Natural killer cell treated with Interleukin-12 subunit alpha and Interleukin-12 subunit beta and Interleukin-15 and Interleukin-18, amount 100 ng/mL, for 72 hours (primary cell): ENCODE measurements at regions not wholly inside any gene's neighbourhood (a gene's known extent, or its start where the extent isn't known, plus 50 kb on each side); places are given as distances from the start of the nearest gene placed in this dataset.

Experiments
- ATAC-seq, 2 donors: fragments of 150-1000 bp; cut with Tn5 transposase in 1 of 2; sonication (Bioruptor Pico), chemical (Tn5 transposase) in 1 of 2; 2 replicates each; pipeline ENCODE4 v1.10.0; 2021
- DNase-seq: peaks from one replicate; pipeline ENCODE4 v3.0.0; 2022; ENCODE audit warnings: low spot score
- H3K27ac Mint-ChIP-seq, 2 donors: 1 replicate in 1 of 2; 2 replicates in 1 of 2; pipeline ENCODE4 v1.8.0; 2022; ENCODE audit warnings: mixed read lengths in 2 of 2, mild to moderate bottlenecking in 1 of 2, moderate library complexity in 1 of 2
- H3K27me3 Mint-ChIP-seq, 2 donors: 1 replicate in 1 of 2; 2 replicates in 1 of 2; pipeline ENCODE4 v1.8.0; 2022; ENCODE audit warnings: mixed read lengths in 2 of 2
- H3K36me3 Mint-ChIP-seq: one replicate; pipeline ENCODE4 v1.8.0; 2022; ENCODE audit warnings: mixed read lengths
- H3K4me1 Mint-ChIP-seq, 2 donors: 1 replicate in 1 of 2; 2 replicates in 1 of 2; pipeline ENCODE4 v1.8.0; 2022; ENCODE audit warnings: low read depth in 2 of 2, mixed read lengths in 2 of 2, mild to moderate bottlenecking in 1 of 2
- H3K4me3 Mint-ChIP-seq: one replicate; pipeline ENCODE4 v1.8.0; 2022; ENCODE audit warnings: mixed read lengths
- H3K9me3 Mint-ChIP-seq: 2 replicates; pipeline ENCODE4 v1.8.0; 2022; ENCODE audit warnings: mixed read lengths

GRCh38 chr1:83697961-83698360 lies 301.0 kb downstream of the TTLL7 start:
- Mint-ChIP-seq H3K4me3 (no peak overlapping the region), H3K9me3 (peaks cover 7% of the 10 kb centered on the region), H3K4me1 (no peaks in the 10 kb centered on the region), H3K27me3 (peaks cover 0 to 9% of the 10 kb centered on the region in 2 donors), H3K36me3 (no peaks in the 10 kb centered on the region), H3K27ac (no peak overlapping the region)
- ATAC-seq (no peak), DNase-seq (no peak)

DNA sequence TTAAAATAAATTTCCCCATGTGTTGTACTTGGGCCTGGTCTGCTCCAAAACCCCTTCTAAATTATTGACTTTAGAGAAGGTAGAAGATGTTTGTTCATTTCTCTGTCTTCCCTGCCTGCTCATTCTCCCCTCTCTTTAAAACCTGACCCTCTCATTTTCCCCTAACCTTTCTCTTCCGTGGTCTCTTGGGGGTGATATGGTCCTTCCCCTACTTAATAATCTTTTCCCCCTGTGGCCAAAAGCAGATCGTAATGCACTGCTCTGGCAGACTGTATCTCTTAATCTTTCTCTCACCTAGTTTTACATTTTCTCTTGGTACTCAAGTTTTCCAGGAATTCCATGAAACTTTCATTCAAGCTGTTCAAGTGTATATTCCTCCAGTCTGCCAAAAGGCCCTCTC lies 301.7 kb downstream of the TTLL7 start:
- Mint-ChIP-seq H3K27ac (no peak overlapping the region), H3K4me1 (no peaks in the 10 kb centered on the region), H3K9me3 (peaks cover 7% of the 10 kb centered on the region), H3K4me3 (no peak overlapping the region), H3K36me3 (no peaks in the 10 kb centered on the region), H3K27me3 (peaks cover 0 to 13% of the 10 kb centered on the region in 2 donors)
- ATAC-seq (no peak), DNase-seq (no peak)

DNA sequence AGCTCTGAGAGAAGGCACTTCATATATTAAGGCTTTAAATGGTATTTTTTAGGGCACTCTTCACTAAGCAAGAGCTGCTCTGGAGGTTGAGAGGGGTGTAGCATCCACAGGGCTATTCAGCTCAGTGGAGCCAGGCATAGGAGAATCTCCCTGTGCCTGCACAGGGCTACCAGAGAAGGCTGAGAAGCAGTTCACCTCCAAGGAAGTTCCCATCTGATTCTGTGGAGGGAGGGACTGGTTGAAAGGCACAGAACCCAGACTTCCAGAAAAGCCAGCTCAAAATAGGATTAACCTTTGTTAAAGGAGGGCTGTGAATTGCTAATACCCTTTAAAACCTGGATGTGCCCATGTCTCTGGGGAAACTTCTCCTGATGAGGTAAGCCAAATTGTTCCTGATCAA lies 304.5 kb downstream of the TTLL7 start:
- Mint-ChIP-seq H3K4me1 (no peaks in the 10 kb centered on the region), H3K4me3 (no peak overlapping the region), H3K9me3 (peaks cover 11% of the 10 kb centered on the region), H3K27me3 (peaks cover 0 to 15% of the 10 kb centered on the region in 2 donors), H3K27ac (no peak overlapping the region), H3K36me3 (no peaks in the 10 kb centered on the region)
- no peak for ATAC-seq
- no peak for DNase-seq

DNA sequence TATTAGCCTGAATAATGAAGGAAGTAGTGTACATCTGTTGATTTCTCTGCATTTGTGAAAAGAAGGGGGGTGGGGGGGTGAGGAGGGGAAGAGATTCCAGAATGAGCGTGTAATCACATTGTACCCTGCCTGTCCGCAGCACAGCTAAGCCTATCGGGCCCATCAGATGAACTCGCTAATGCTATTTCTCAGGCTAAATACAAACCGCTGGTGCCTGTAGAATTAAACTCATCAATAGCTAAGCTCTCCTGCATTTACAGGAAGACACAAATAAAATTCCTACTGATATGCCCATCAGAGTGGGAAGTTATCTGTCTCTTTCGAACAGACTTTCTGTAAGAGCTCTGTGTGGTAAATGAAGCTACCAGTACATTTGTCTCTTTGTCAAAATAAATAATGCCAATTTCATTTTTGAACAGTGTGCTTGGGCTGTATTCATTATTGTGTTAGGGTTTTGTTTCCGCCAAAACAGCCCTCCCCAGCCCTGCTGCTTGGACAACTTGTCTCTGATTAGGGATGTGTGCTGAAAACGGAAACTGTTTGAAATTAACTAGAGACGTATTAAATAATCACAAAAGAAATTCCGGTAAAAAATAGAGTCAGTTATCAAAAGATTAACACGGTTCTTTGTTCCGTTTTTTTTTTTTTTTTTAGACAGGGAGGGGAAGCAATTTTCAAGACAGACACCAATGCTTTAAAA lies 305.4 kb downstream of the TTLL7 start:
- peaks cover 13% of the 10 kb centered on the region for H3K9me3 Mint-ChIP-seq
- peaks cover 0 to 15% of the 10 kb centered on the region in 2 donors for H3K27me3 Mint-ChIP-seq
- H3K4me1 Mint-ChIP-seq: no peaks in the 10 kb centered on the region
- ATAC-seq (no peak), DNase-seq (no peak)
- H3K27ac Mint-ChIP-seq: no peak overlapping the region
- peaks cover 4% of the 10 kb centered on the region for H3K36me3 Mint-ChIP-seq
- H3K4me3 Mint-ChIP-seq: no peak overlapping the region

DNA sequence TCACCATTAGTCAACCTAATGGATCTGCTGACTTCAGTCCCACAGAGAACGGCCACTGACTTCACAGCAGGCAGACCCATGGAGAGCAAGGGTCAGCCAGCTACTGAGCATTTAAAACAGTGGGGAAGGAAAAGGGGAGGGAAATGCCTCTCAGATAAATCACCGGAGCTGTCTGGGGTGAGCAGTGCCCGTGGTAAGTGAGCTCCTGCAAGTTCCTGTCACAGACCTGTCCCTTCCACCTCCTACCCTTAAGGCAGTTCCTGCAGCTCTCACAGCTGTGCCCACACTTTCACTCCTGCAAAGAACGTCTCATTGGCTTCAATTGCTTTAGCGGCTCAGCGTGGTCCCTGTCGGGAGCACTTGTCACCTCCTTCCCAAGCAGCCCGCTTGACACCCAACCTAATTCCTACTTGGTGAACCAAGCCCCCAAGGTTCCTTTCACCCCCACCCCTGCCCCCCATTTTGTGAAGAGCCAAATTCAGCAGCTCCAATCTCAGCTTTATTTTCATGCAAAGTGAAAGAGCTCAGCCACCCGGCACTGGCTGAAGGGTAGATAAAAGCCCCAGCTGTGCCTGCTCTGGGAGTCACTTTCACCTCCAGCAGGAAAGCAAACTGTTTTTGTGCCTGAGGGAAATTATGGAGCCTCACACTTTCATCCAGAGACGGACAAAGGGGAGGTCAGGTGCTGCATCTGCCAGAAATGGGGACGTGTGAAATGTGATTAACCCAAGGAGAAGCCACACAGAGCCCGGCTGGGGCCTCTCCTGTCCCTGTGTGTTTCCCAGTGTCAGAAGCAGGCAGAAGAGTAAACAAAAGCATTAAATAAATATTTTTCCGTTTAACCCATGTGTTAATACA lies 306.2 kb downstream of the TTLL7 start:
- peaks cover 4% of the 10 kb centered on the region for H3K36me3 Mint-ChIP-seq
- DNase-seq (no peak), ATAC-seq (peak; percentile 28 to 31)
- H3K9me3 Mint-ChIP-seq: peaks cover 19% of the 10 kb centered on the region
- H3K4me1 Mint-ChIP-seq: no peaks in the 10 kb centered on the region
- no peak overlapping the region for H3K4me3 Mint-ChIP-seq
- H3K27ac Mint-ChIP-seq: no peak overlapping the region
- H3K27me3 Mint-ChIP-seq: peaks cover 0 to 15% of the 10 kb centered on the region in 2 donors

DNA sequence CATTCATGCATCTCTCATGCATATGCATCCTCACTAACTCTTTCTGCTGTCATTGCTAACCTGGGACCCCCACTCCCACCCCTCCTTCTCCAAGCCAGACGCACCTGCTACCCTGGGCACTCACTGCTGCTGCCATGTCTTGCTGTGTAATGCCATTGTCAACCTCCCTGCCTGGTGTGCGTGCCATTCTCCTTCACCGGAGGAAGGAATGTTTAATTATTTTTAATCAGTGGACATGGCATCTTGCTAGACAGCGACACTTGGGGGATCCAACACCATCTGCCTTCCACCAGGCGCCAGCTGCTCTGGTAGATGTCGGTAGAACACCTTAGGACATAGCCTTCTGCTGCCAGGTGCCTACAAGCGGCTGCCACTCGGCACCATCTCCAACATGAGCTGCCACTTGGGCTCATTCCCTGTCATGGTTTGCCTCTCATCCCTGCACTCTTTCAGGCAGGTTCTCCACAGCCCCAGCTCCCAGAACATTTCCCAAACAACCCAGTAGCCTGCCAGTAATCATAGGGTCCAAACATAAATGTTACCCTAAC lies 306.9 kb downstream of the TTLL7 start:
- H3K4me3 Mint-ChIP-seq: no peak overlapping the region
- H3K4me1 Mint-ChIP-seq: no peaks in the 10 kb centered on the region
- ATAC-seq (peak in 1 of 2 donors; percentile 9), DNase-seq (no peak)
- peaks cover 4% of the 10 kb centered on the region for H3K36me3 Mint-ChIP-seq
- peaks cover 22% of the 10 kb centered on the region for H3K9me3 Mint-ChIP-seq
- H3K27me3 Mint-ChIP-seq: peaks cover 0 to 15% of the 10 kb centered on the region in 2 donors
- H3K27ac Mint-ChIP-seq: no peak overlapping the region

DNA sequence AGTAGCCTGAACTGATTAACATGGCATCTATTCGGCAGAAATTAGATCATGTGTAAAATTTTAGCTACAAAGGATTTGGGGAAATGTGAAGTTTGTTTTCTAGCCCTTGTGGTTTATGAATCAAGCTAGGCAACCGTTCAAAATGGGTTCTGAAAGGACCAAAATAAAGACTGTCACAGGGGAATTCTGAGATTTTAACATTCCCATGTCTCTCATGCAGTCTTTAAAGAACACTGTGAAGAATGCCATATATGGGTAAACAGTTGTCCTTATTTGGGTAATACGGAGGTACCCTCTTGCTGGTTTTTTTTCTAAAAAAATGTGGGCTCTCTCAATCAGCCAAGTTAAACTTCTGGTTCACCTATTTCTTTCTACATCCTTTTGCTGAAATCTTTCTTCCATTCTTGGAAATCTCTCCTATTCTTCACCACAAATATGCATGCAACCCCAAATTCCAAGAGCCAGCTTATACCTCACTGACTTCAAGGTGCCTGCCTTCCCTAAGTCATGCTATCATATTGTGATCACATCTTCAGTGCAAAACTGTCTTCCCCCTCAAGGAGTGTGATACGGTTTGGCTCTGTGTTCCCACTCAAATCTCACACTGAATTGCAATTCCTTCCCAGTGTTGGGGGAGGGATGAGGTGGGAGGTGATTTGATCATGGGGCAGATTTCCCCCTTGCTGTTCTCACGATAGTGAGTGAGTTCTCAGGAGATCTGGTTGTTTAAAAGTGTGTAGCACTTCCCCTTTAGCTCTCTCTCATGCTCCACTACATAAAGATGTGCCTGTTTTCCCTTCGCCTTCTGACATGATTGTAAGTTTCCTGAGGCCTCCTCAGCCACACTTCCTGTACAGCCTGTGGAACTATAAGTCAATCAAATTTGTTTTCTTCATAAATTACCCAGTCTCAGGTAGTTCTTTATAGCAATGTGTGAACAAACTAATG lies 308.7 kb downstream of the TTLL7 start:
- H3K36me3 Mint-ChIP-seq: peaks cover 4% of the 10 kb centered on the region
- no peaks in the 10 kb centered on the region for H3K4me1 Mint-ChIP-seq
- no peak overlapping the region for H3K4me3 Mint-ChIP-seq
- no peak for DNase-seq
- H3K9me3 Mint-ChIP-seq: peaks cover 26% of the 10 kb centered on the region
- no peak for ATAC-seq
- peaks cover 0 to 15% of the 10 kb centered on the region in 2 donors for H3K27me3 Mint-ChIP-seq
- H3K27ac Mint-ChIP-seq: no peak overlapping the region

DNA sequence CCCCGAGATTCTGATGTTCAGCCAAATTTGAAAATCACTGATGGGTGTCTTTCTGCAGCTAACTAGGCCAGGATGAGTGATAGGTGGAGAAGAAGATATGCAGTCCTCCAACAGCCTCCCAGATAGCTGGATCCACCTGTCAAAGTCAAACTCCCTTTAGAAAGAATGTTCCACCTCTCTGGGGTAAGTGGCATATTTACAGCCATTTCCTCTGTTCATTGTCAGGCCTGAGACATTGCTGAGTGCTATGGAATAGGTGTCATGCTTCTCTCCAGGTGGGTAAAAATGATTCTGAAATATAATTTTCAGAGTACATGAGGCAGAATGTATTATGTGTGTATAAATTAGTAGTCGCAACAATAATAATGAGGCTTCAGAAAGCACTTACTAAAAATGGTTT lies 316.8 kb downstream of the TTLL7 start:
- Mint-ChIP-seq H3K36me3 (no peaks in the 10 kb centered on the region), H3K27ac (no peak overlapping the region), H3K9me3 (peaks cover 11% of the 10 kb centered on the region), H3K4me1 (no peaks in the 10 kb centered on the region), H3K4me3 (no peak overlapping the region), H3K27me3 (no peaks in the 10 kb centered on the region)
- ATAC-seq: no peak
- no peak for DNase-seq

DNA sequence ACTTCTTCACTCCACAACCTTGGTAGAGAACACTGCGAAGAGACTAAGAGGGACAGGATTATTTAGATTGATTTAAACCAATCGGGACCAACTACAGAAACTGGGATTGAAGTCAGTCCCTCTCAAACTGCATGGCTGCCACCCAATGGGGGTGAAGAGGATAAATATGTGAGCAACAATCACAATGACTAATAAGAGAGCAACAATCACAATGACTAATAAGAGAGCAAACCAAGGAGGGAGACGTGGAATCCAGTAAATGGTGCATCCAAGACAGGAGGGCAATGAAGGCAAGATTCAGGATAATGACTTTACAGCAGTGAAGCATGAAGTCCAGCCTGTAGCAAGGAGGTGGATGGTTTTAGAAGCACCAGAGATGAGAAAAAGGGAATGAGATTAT lies 322.8 kb downstream of the TTLL7 start:
- ATAC-seq (no peak), DNase-seq (no peak)
- H3K4me3 Mint-ChIP-seq: no peak overlapping the region
- H3K9me3 Mint-ChIP-seq: peaks cover 13% of the 10 kb centered on the region
- no peaks in the 10 kb centered on the region for H3K36me3 Mint-ChIP-seq
- H3K27ac Mint-ChIP-seq: no peak overlapping the region
- H3K4me1 Mint-ChIP-seq: no peaks in the 10 kb centered on the region
- no peaks in the 10 kb centered on the region for H3K27me3 Mint-ChIP-seq

- H3K27me3 Mint-ChIP-seq: no peaks in the 10 kb centered on the region
- H3K9me3 Mint-ChIP-seq: peaks cover 13% of the 10 kb centered on the region
- DNase-seq: no peak
- H3K4me1 Mint-ChIP-seq: no peaks in the 10 kb centered on the region
- no peak overlapping the region for H3K4me3 Mint-ChIP-seq
- ATAC-seq: no peak
- H3K36me3 Mint-ChIP-seq: no peaks in the 10 kb centered on the region
- H3K27ac Mint-ChIP-seq: no peak overlapping the region
These were observed 325.6 kb downstream of the TTLL7 start for GRCh38 chr1:83673312-83673711.

DNA sequence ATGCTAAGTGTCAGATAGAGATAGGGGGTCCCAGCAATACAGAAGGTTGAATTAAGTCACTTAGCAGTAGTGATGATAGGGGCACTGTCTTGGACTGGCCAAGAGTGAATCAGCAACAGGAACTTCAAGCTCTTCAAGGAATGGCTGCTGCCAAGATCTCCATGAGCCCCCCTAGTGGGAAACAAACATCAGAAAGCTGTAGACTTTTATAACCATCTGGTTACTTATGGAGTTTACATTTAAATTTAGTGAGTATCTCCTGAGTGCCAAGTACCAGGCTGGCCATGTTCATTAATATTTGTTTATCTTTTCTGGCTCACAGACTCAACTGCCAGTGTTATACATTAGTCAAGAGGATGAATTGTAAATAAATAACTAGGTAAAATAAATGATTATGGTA lies 327.3 kb downstream of the TTLL7 start:
- Mint-ChIP-seq H3K9me3 (peaks cover 17% of the 10 kb centered on the region), H3K36me3 (no peaks in the 10 kb centered on the region), H3K27ac (no peak overlapping the region), H3K4me1 (no peaks in the 10 kb centered on the region), H3K27me3 (no peaks in the 10 kb centered on the region), H3K4me3 (no peak overlapping the region)
- no peak for ATAC-seq
- no peak for DNase-seq

DNA sequence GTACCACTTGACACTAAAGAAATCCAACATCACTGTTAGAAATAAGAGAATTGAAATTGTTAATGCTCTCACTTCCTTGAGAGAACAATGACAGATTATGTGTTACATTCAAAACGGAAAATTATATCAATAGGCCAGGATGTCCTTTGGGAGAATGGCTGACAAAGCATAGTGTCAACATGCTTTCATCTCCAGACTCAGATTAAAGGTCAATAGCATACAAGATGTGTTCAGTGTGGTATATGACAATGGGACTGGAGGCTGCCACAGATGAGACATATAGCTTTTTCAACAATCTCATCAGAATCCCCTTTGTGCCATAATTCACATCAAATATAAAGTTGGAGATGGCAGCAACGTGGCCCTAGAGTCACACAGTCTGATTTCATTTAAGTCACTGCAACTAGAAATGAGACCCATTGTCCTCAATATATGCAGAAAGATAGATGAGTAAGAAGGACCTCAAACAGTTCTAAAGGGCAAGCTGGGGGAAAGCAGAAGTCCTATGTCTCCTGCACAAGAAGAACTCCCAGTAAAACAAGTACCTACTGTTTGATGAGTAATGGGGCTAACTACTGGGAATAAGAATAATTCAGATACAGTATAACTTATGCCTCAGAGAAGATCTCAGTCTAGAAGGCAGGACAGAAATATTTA lies 327.9 kb downstream of the TTLL7 start:
- Mint-ChIP-seq H3K9me3 (peaks cover 14% of the 10 kb centered on the region), H3K27me3 (no peaks in the 10 kb centered on the region), H3K4me1 (no peaks in the 10 kb centered on the region), H3K36me3 (no peaks in the 10 kb centered on the region), H3K27ac (no peak overlapping the region), H3K4me3 (no peak overlapping the region)
- no peak for ATAC-seq
- no peak for DNase-seq

- H3K36me3 Mint-ChIP-seq: no peaks in the 10 kb centered on the region
- H3K27ac Mint-ChIP-seq: no peak overlapping the region
- no peaks in the 10 kb centered on the region for H3K4me1 Mint-ChIP-seq
- H3K4me3 Mint-ChIP-seq: no peak overlapping the region
- DNase-seq (no peak), ATAC-seq (no peak)
- H3K9me3 Mint-ChIP-seq: peaks cover 23% of the 10 kb centered on the region
- no peaks in the 10 kb centered on the region for H3K27me3 Mint-ChIP-seq
These were observed 357.0 kb downstream of the TTLL7 start for GRCh38 chr1:83641796-83642443.
